Spleen (tissue), 11 donors: ENCODE measurements at regions not wholly inside any gene's neighbourhood (a gene's known extent, or its start where the extent isn't known, plus 50 kb on each side); places are given as distances from the start of the nearest gene placed in this dataset.

ENCODE experiments used
- DNase-seq: peaks from one replicate; pipeline ENCODE4 v3.0.0-alpha.2; 2020
- H3K27ac ChIP-seq, 8 donors: fragments of 200-600 bp; sonication (generic) in 7 of 8; 1 replicate in 4 of 8; 2 replicates in 4 of 8; pipeline versions ENCODE4 v1.5.0 to v1.8.0; 2016 to 2021; ENCODE audit warnings: inconsistent platforms in 4 of 8, mild to moderate bottlenecking in 4 of 8, moderate library complexity in 1 of 8
- H3K27me3 ChIP-seq, 7 donors: fragments of 200-600 bp; sonication (generic) in 6 of 7; replicated peaks in 1 of 7; 1 replicate in 4 of 7; 2 replicates in 3 of 7; pipeline versions ENCODE4 v1.5.0 to v1.8.0; 2016 to 2021; ENCODE audit warnings: inconsistent platforms in 3 of 7, mild to moderate bottlenecking in 1 of 7
- H3K36me3 ChIP-seq, 6 donors: fragments of 200-600 bp; sonication (generic) in 5 of 6; 1 replicate in 4 of 6; 2 replicates in 2 of 6; pipeline versions ENCODE4 v1.5.0 to v1.8.0; 2016 to 2021; ENCODE audit warnings: inconsistent platforms in 2 of 6
- H3K4me1 ChIP-seq, 6 donors: fragments of 200-600 bp; sonication (generic) in 5 of 6; 1 replicate in 3 of 6; 2 replicates in 3 of 6; pipeline versions ENCODE4 v1.5.0 to v1.8.0; 2016 to 2021; ENCODE audit warnings: inconsistent platforms in 3 of 6
- H3K4me3 ChIP-seq, 8 donors: fragments of 200-600 bp; sonication (generic) in 7 of 8; 1 replicate in 4 of 8; 2 replicates in 4 of 8; pipeline versions ENCODE4 v1.5.0 to v1.8.0; 2016 to 2021; ENCODE audit warnings: inconsistent platforms in 4 of 8, mild to moderate bottlenecking in 4 of 8, moderate library complexity in 2 of 8
- H3K9me3 ChIP-seq, 8 donors: fragments of 200-600 bp; sonication (generic) in 7 of 8; 1 replicate in 4 of 8; 2 replicates in 4 of 8; pipeline versions ENCODE4 v1.5.0 to v1.8.0; 2016 to 2021; ENCODE audit warnings: inconsistent platforms in 4 of 8
- POLR2A ChIP-seq, 3 donors: fragments of 450-650 bp; IDR thresholded peaks; one replicate each; pipeline ENCODE4 v1.5.1; 2017; ENCODE audit warnings: antibody characterized with exemption in 3 of 3, mild to moderate bottlenecking in 1 of 3
- POLR2AphosphoS5 ChIP-seq, 3 donors: sonication (generic); formaldehyde crosslinking; IDR thresholded peaks; one replicate each; pipeline ENCODE4 v1.5.1; 2017; ENCODE audit warnings: antibody characterized with exemption in 3 of 3
- WGBS, 5 donors: extraction: QIAGEN DNeasy Blood & Tissue Kit in 3 of 5; methylation state at CpG; one replicate each; pipeline versions ENCODE4 v1.1.5 to v1.1.7; 2013 to 2018; 5-methylcytosine and 5-hydroxymethylcytosine counted together
- intact Hi-C: fragments of 100-400 bp; cut with DNase I; formaldehyde crosslinking; loops from one replicate; pipeline ENCODE4 v1.15.0; 2023; ENCODE audit warnings: low total_unique reads
- TF ChIP-seq, protein P1 (sequence below), 11 experiments: fragments of 200-600 bp in 7 of 11; fragments of 450-650 bp in 4 of 11; sonication (generic) in 4 of 11; IDR thresholded peaks in 8 of 11; conservative IDR thresholded peaks in 3 of 11; 1 replicate in 7 of 11; 2 replicates in 4 of 11; pipeline versions ENCODE4 v1.4.0 to v1.8.0; 2016 to 2021; ENCODE audit warnings: antibody characterized with exemption in 11 of 11, inconsistent platforms in 4 of 11, mild to moderate bottlenecking in 1 of 11
- donor health status: healthy with polysubstance abuse.
- donor health status: DM: no; HTN: no; CAD: no; lungs with moderate emphysema.
- donor health status: DM: no; HTN: no; CAD: no.
- donor health status: Bipolar disorder and iron deficiency.
- donor health status: healthy.
- donor health status: DM: no; HTN: no; CAD: no.
- donor health status: DM: yes; HTN: yes; CAD: no.

DNA sequence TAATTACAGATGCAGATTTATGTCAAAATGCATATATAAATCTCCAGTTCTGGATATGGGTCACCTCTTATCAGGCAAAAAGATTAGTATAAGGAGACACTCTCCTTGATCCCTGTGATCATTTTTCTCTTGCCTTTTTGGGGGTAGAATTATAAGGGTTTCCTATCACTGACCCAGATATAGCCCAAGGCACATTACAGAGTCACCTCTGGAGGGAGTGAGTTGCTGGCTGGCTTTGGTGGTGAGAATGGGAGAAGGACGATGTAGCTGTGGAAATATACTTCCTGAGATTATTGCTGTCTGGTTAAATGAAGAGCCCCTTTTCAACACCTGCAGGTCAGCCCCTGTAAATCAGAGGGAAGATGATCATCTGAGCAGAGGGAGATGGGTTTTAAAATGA, 418.7 kb downstream of the MTX2 start:
- no peak for TF ChIP-seq POLR2AphosphoS5 (IDR thresholded peaks at IDR 0.05)
- TF ChIP-seq POLR2A (IDR thresholded peaks at IDR 0.05): no peak
- TF ChIP-seq, protein P1, sequence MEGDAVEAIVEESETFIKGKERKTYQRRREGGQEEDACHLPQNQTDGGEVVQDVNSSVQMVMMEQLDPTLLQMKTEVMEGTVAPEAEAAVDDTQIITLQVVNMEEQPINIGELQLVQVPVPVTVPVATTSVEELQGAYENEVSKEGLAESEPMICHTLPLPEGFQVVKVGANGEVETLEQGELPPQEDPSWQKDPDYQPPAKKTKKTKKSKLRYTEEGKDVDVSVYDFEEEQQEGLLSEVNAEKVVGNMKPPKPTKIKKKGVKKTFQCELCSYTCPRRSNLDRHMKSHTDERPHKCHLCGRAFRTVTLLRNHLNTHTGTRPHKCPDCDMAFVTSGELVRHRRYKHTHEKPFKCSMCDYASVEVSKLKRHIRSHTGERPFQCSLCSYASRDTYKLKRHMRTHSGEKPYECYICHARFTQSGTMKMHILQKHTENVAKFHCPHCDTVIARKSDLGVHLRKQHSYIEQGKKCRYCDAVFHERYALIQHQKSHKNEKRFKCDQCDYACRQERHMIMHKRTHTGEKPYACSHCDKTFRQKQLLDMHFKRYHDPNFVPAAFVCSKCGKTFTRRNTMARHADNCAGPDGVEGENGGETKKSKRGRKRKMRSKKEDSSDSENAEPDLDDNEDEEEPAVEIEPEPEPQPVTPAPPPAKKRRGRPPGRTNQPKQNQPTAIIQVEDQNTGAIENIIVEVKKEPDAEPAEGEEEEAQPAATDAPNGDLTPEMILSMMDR (IDR thresholded peaks at IDR 0.05 in 8 of 11, conservative IDR thresholded peaks at IDR 0.05 in 3 of 11): no peak
- H3K27ac ChIP-seq: no peak overlapping the region
- H3K4me1 ChIP-seq: no peaks in the 10 kb centered on the region
- no peak overlapping the region for H3K4me3 ChIP-seq
- intact Hi-C loops: no loop called here
- no peak for DNase-seq
- peaks cover 0 to 10% (median 0%) of the 10 kb centered on the region in 7 donors for H3K27me3 ChIP-seq
- WGBS, 5 donors: 50 to 89% (median 81%) methylated on average over 1 of the region's 1 CpG
- no peaks in the 10 kb centered on the region for H3K36me3 ChIP-seq
- no peaks in the 10 kb centered on the region for H3K9me3 ChIP-seq

DNA sequence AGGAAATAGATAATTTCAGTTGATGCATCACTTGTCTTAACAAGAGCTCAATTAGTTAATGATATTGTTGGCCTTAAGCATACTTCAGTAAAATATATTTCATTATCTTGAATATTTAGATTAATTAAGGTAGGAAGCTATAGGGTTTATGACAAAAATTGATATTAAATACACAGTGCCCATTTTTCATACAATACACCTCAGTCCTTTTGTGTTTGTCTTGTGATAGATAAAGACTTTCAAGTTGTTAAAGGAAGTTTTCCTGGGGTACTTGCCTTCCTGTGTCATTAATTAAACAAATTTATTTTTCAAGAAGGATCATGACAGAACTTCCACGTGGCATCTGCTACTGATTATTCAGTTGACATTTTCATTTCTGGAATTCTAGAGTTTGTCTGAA, 420.5 kb downstream of the MTX2 start:
- Histone ChIP-seq H3K27ac (no peak overlapping the region), H3K4me3 (no peak overlapping the region), H3K36me3 (no peaks in the 10 kb centered on the region), H3K9me3 (no peaks in the 10 kb centered on the region), H3K27me3 (peaks cover 0 to 9% (median 0%) of the 10 kb centered on the region in 7 donors), H3K4me1 (no peaks in the 10 kb centered on the region)
- 40 to 58% (median 50%) methylated on average over 1 of the region's 1 CpG for WGBS, 5 donors
- intact Hi-C loops: no loop called here
- no peak for TF ChIP-seq POLR2A (IDR thresholded peaks at IDR 0.05)
- DNase-seq: no peak

DNA sequence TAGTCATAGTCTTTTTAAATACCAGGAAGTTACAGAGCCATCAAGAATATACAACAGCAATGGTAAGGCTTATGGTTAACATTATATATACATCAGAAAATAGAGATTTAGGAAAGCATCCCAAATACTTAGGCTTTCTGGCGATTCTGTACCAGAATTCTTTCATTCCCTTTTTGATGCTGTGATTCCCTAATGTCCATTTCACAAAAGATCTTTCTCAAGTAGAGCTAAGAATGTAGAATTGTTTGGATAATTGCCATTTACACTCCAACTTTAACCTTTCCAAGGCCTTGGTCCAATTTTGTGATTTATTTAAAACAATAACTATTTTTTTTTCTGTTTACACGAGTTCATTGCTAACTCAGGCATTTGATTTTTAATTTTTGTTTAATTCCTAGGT, 422.2 kb downstream of the MTX2 start:
- H3K4me3 ChIP-seq: no peak overlapping the region
- peaks cover 0 to 7% (median 0%) of the 10 kb centered on the region in 7 donors for H3K27me3 ChIP-seq
- TF ChIP-seq, protein P1 (IDR thresholded peaks at IDR 0.05 in 8 of 11, conservative IDR thresholded peaks at IDR 0.05 in 3 of 11): no peak
- TF ChIP-seq POLR2A (IDR thresholded peaks at IDR 0.05) (no peak), POLR2AphosphoS5 (IDR thresholded peaks at IDR 0.05) (no peak)
- no peaks in the 10 kb centered on the region for H3K9me3 ChIP-seq
- no peak overlapping the region for H3K27ac ChIP-seq
- intact Hi-C loops: no loop called here
- no peaks in the 10 kb centered on the region for H3K4me1 ChIP-seq
- no peak for DNase-seq
- whole genome bisulfite sequencing, 5 donors: 59 to 74% (median 66%) methylated on average over 2 of the region's 2 CpGs
- no peaks in the 10 kb centered on the region for H3K36me3 ChIP-seq

DNA sequence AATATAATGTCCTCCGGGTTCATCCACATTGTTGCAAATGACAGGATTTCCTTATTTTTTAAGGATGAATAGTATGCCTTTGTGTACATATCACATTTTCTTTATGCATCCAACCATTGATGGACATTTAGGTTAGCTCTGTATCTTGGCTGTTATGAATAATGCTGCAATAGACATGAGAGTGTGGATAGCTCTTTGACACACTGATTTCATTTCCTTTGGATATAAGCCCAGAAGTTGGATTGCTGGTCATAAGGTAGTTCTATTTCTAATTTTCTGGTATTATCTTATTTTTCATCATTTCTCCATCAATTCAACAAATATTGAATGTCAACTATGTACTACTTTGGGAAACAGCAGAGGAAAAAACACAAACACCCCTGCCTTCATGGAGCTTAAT, 423.3 kb downstream of the MTX2 start:
- no peak overlapping the region for H3K4me3 ChIP-seq
- peaks cover 0 to 7% (median 0%) of the 10 kb centered on the region in 7 donors for H3K27me3 ChIP-seq
- H3K36me3 ChIP-seq: no peaks in the 10 kb centered on the region
- intact Hi-C loops: no loop called here
- TF ChIP-seq POLR2AphosphoS5 (IDR thresholded peaks at IDR 0.05): no peak
- TF ChIP-seq, protein P1 (IDR thresholded peaks at IDR 0.05 in 8 of 11, conservative IDR thresholded peaks at IDR 0.05 in 3 of 11): no peak
- TF ChIP-seq POLR2A (IDR thresholded peaks at IDR 0.05): no peak
- DNase-seq: no peak
- WGBS, 5 donors: 79 to 90% (median 87%) methylated on average over 1 of the region's 1 CpG
- no peaks in the 10 kb centered on the region for H3K4me1 ChIP-seq
- H3K27ac ChIP-seq: no peak overlapping the region
- no peaks in the 10 kb centered on the region for H3K9me3 ChIP-seq

DNA sequence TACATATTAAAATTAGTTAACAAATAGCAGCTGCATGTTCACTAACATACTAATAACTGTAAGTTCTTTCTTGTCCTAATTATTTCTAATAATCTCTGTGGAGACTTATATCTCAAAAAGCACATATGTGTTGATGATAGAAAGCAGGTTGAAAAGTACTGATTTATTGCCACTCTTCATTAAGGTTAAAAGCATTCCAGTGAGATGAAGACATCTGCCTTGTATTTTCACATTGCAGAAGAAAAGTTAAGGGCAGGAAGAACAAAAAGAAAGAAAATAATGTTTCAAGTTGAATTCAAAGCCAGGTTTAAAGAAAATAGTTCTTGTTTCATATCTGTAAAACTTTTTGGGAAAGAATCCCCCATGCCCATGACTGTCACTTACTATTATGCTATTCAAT, 429.9 kb downstream of the MTX2 start:
- peaks cover 0 to 10% (median 0%) of the 10 kb centered on the region in 7 donors for H3K27me3 ChIP-seq
- no peak overlapping the region for H3K4me3 ChIP-seq
- no peaks in the 10 kb centered on the region for H3K36me3 ChIP-seq
- H3K27ac ChIP-seq: no peak overlapping the region
- H3K9me3 ChIP-seq: no peaks in the 10 kb centered on the region
- intact Hi-C loops: no loop called here
- no peak for TF ChIP-seq POLR2A (IDR thresholded peaks at IDR 0.05)
- no peak for TF ChIP-seq POLR2AphosphoS5 (IDR thresholded peaks at IDR 0.05)
- TF ChIP-seq, protein P1 (IDR thresholded peaks at IDR 0.05 in 8 of 11, conservative IDR thresholded peaks at IDR 0.05 in 3 of 11): no peak
- no peak for DNase-seq
- H3K4me1 ChIP-seq: peaks cover 0 to 6% (median under 1%) of the 10 kb centered on the region in 6 donors
